SU-DHL-6 (cell line): ENCODE measurements at regions not wholly inside any gene's neighbourhood (a gene's known extent, or its start where the extent isn't known, plus 50 kb on each side); places are given as distances from the start of the nearest gene placed in this dataset.

ENCODE experiments used
- CTCF ChIP-seq: fragments of 200-600 bp; sonication (generic); IDR thresholded peaks from one replicate; pipeline ENCODE4 v1.5.1; 2017; ENCODE audit warnings: antibody characterized with exemption, mild to moderate bottlenecking, low read length, moderate library complexity; ENCODE audit not compliant: insufficient read depth, poor library complexity, severe bottlenecking
- EZH2phosphoT487 ChIP-seq: fragments of 200-600 bp; sonication (generic), shearing (Covaris generic); conservative IDR thresholded peaks from 2 replicates; pipeline ENCODE4 v1.6.1; 2018; ENCODE audit warnings: mild to moderate bottlenecking, antibody characterized with exemption, low read length, moderate library complexity, mixed read lengths

GRCh38 chr7:94062372-94062771, 58.2 kb upstream of the BET1 start:
- TF ChIP-seq CTCF (no peak), EZH2phosphoT487 (no peak)
